Neural progenitor cell (in vitro differentiated cells): ENCODE measurements at regions not wholly inside any gene's neighbourhood (a gene's known extent, or its start where the extent isn't known, plus 50 kb on each side); places are given as distances from the start of the nearest gene placed in this dataset.

Experiments
- DNase-seq: peaks from one replicate; pipeline ENCODE4 v3.0.0-alpha.2; 2016; ENCODE audit warnings: low spot score
- H2AFZ ChIP-seq: fragments of 200-600 bp; sonication (generic); replicated peaks from 2 replicates; pipeline ENCODE4 v1.6.1; 2016; ENCODE audit warnings: antibody characterized with exemption
- H3F3A ChIP-seq: fragments of 200-600 bp; sonication (generic); 2 replicates; pipeline ENCODE4 v1.6.1; 2016; ENCODE audit warnings: antibody characterized with exemption, low read depth
- H3K27ac ChIP-seq: fragments of 200-600 bp; sonication (generic); 2 replicates; pipeline ENCODE4 v1.5.1; 2016; ENCODE audit warnings: mild to moderate bottlenecking
- H3K27me3 ChIP-seq: fragments of 200-600 bp; sonication (generic); 2 replicates; pipeline ENCODE4 v1.6.1; 2016; ENCODE audit warnings: mild to moderate bottlenecking, moderate library complexity
- H3K36me3 ChIP-seq: fragments of 200-600 bp; sonication (generic); 2 replicates; pipeline ENCODE4 v1.5.1; 2016
- H3K4me1 ChIP-seq: fragments of 200-600 bp; sonication (generic); 2 replicates; pipeline ENCODE4 v1.6.1; 2016; ENCODE audit warnings: mixed run types
- H3K4me2 ChIP-seq: fragments of 200-600 bp; sonication (generic); 2 replicates; pipeline ENCODE4 v1.6.1; 2016
- H3K4me3 ChIP-seq: fragments of 200-600 bp; sonication (generic); 2 replicates; pipeline ENCODE4 v1.5.1; 2016
- H3K79me2 ChIP-seq: fragments of 200-600 bp; sonication (generic); 2 replicates; pipeline ENCODE4 v1.6.1; 2016; ENCODE audit warnings: low read depth
- H3K9ac ChIP-seq: fragments of 200-600 bp; sonication (generic); 2 replicates; pipeline ENCODE4 v1.6.1; 2016
- H3K9me3 ChIP-seq: fragments of 200-600 bp; sonication (generic); 2 replicates; pipeline ENCODE4 v1.5.1; 2016; ENCODE audit warnings: low read depth
- H4K20me1 ChIP-seq: fragments of 200-600 bp; sonication (generic); 2 replicates; pipeline ENCODE4 v1.6.1; 2016; ENCODE audit warnings: low read depth
- H3K27ac Mint-ChIP-seq: 3 replicates; pipeline ENCODE4 v1.8.0; 2021; ENCODE audit warnings: mixed read lengths
- H3K27me3 Mint-ChIP-seq: 2 replicates; pipeline ENCODE4 v1.8.0; 2022; ENCODE audit warnings: low read depth, mild to moderate bottlenecking, inconsistent platforms, moderate library complexity, mixed read lengths; ENCODE audit not compliant: insufficient read depth
- H3K36me3 Mint-ChIP-seq: 3 replicates; pipeline ENCODE4 v1.8.0; 2021; ENCODE audit warnings: mixed read lengths
- H3K4me1 Mint-ChIP-seq: 3 replicates; pipeline ENCODE4 v1.8.0; 2021; ENCODE audit warnings: mixed read lengths
- H3K4me3 Mint-ChIP-seq: 3 replicates; pipeline ENCODE4 v1.8.0; 2021; ENCODE audit warnings: mild to moderate bottlenecking, moderate library complexity, mixed read lengths
- H3K9me3 Mint-ChIP-seq: 3 replicates; pipeline ENCODE4 v1.8.0; 2020; ENCODE audit warnings: mixed read lengths
- CTCF ChIP-seq: fragments of 200-600 bp; sonication (generic); IDR thresholded peaks from 2 replicates; pipeline ENCODE4 v1.5.1; 2017; ENCODE audit warnings: antibody characterized with exemption, mild to moderate bottlenecking
- EZH2 ChIP-seq: fragments of 200-600 bp; sonication (generic); IDR thresholded peaks from 2 replicates; pipeline ENCODE4 v1.6.1; 2017; ENCODE audit warnings: antibody characterized with exemption, mild to moderate bottlenecking, moderate library complexity
- EZH2phosphoT487 ChIP-seq: fragments of 200-600 bp; sonication (generic); IDR thresholded peaks from 2 replicates; pipeline ENCODE4 v1.6.1; 2017; ENCODE audit warnings: antibody characterized with exemption

DNA sequence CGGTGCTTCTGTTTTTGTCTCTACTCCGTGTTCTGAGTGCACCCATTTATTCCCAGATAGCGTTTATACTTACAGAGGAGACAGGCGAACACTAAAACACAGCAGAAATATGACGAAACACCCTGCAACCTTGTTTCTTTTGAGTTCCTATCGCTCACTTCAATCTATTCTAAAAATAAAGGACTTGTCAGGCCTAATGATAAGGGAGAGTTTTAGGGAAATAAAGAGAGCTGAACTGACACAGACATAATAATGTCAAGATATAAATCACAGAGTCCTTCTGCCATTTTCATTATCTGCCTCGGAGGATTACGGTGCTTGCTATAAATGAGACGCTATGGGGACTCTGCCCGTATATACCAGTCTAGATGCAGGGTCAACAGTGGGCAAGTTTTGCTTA, 659.7 kb upstream of the SALL3 start:
- Histone ChIP-seq H3K9ac (no peak overlapping the region), H3K27me3 (no peaks in the 10 kb centered on the region), H3K9me3 (no peaks in the 10 kb centered on the region), H3K79me2 (no peaks in the 10 kb centered on the region), H3F3A (no peaks in the 10 kb centered on the region), H3K4me3 (no peak overlapping the region), H3K27ac (no peak overlapping the region), H3K4me2 (no peak overlapping the region), H2AFZ (no peak overlapping the region), H3K4me1 (no peaks in the 10 kb centered on the region), H3K36me3 (no peaks in the 10 kb centered on the region), H4K20me1 (no peaks in the 10 kb centered on the region)
- Mint-ChIP-seq H3K4me3 (no peak overlapping the region), H3K27ac (no peak overlapping the region), H3K4me1 (peaks cover 15% of the 10 kb centered on the region), H3K36me3 (no peaks in the 10 kb centered on the region), H3K27me3 (peaks cover 2% of the 10 kb centered on the region), H3K9me3 (no peaks in the 10 kb centered on the region)
- TF ChIP-seq CTCF (no peak), EZH2 (no peak), EZH2phosphoT487 (no peak)
- no peak for DNase-seq

DNA sequence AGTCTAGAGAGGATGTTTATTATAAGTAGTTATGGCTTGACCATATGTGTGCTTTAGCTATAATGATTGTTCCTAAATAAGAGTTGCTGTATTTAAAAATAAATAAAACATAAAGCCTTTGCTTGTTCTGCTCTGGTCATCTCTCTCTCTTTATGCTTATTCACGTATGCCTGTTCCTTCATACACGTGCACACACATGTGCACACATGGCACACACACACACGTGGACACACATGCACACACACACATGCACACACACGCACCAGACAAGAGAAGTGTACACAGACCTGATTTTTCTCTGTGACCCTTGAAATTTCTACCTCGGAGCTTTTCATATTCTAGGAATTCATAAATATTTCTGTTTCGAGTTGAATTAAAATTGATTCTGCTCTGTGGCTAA, 658.2 kb upstream of the SALL3 start:
- Histone ChIP-seq H3F3A (no peaks in the 10 kb centered on the region), H3K4me1 (no peaks in the 10 kb centered on the region), H4K20me1 (no peaks in the 10 kb centered on the region), H3K4me3 (no peak overlapping the region), H3K79me2 (no peaks in the 10 kb centered on the region), H3K9me3 (no peaks in the 10 kb centered on the region), H2AFZ (no peak overlapping the region), H3K4me2 (no peak overlapping the region), H3K27me3 (no peaks in the 10 kb centered on the region), H3K9ac (no peak overlapping the region), H3K27ac (no peak overlapping the region), H3K36me3 (no peaks in the 10 kb centered on the region)
- Mint-ChIP-seq H3K36me3 (no peaks in the 10 kb centered on the region), H3K9me3 (no peaks in the 10 kb centered on the region), H3K4me3 (no peak overlapping the region), H3K4me1 (peaks cover 15% of the 10 kb centered on the region), H3K27ac (no peak overlapping the region), H3K27me3 (peaks cover 5% of the 10 kb centered on the region)
- no peak for TF ChIP-seq CTCF
- TF ChIP-seq EZH2, result no peak
- TF ChIP-seq EZH2phosphoT487, result no peak
- no peak for DNase-seq

GRCh38 chr18:78323453-78324197, 656.0 kb upstream of the SALL3 start:
- no peak overlapping the region for H3K4me2 ChIP-seq
- DNase-seq, result no peak
- H3K9me3 ChIP-seq, result no peaks in the 10 kb centered on the region
- no peaks in the 10 kb centered on the region for H3F3A ChIP-seq
- no peak overlapping the region for H3K27ac ChIP-seq
- Mint-ChIP-seq H3K9me3 (no peaks in the 10 kb centered on the region), H3K36me3 (no peaks in the 10 kb centered on the region), H3K27ac (no peak overlapping the region), H3K4me3 (no peak overlapping the region), H3K27me3 (peaks cover 6% of the 10 kb centered on the region), H3K4me1 (peaks cover 6% of the 10 kb centered on the region)
- no peak overlapping the region for H2AFZ ChIP-seq
- no peak overlapping the region for H3K4me3 ChIP-seq
- no peaks in the 10 kb centered on the region for H3K4me1 ChIP-seq
- H3K27me3 ChIP-seq, result no peaks in the 10 kb centered on the region
- TF ChIP-seq CTCF (no peak), EZH2 (no peak), EZH2phosphoT487 (no peak)
- H4K20me1 ChIP-seq, result no peaks in the 10 kb centered on the region
- no peaks in the 10 kb centered on the region for H3K36me3 ChIP-seq
- no peak overlapping the region for H3K9ac ChIP-seq
- H3K79me2 ChIP-seq, result no peaks in the 10 kb centered on the region
